K562 (cell line): ENCODE measurements at regions not wholly inside any gene's neighbourhood (a gene's known extent, or its start where the extent isn't known, plus 50 kb on each side); places are given as distances from the start of the nearest gene placed in this dataset.

Experiments used
- ATAC-seq: fragments of 200-7000 bp; cut with Tn5 transposase; 3 replicates; pipeline ENCODE4 v1.9.1; 2020; ENCODE audit warnings: moderate library complexity
- BruUV-seq: library from RNA; stranded (reverse); fragments of 400-500 nt; replicated peaks from 2 replicates; lab custom pipeline; 2021; lab: Mats Ljungman, UMichigan
- CTCF ChIA-PET: fragments of 300-600 bp; formaldehyde crosslinking; extraction: SDS; loops from one replicate; lab custom pipeline; 2021; ENCODE audit warnings: low intra/inter-chr PET ratio; lab: Yijun Ruan, JAX
- POLR2A ChIA-PET: fragments of 300-600, 350-650 bp; sonication (Branson Sonifier 250); formaldehyde crosslinking; extraction: SDS; loops from one replicate; lab custom pipeline; 2021; ENCODE audit warnings: antibody characterized with exemption, inconsistent platforms; lab: Yijun Ruan, JAX
- DNase-seq, 4 experiments: peaks; one replicate each; pipeline versions ENCODE4 v3.0.0 to v3.0.0-alpha.2; 2011 to 2018; ENCODE audit warnings: low spot score in 3 of 4, mixed read lengths in 3 of 4; ENCODE audit errors: extremely low read depth in 1 of 4
- FAIRE-seq: peaks from 2 replicates; lab custom pipeline; 2011; peaks lifted over from hg19 to GRCh38; lab: Jason Lieb, UNC
- H2AFZ ChIP-seq: 2 replicates; pipeline ENCODE4 v1.6.0; 2011; ENCODE audit warnings: low read depth, low read length, control low read depth, inconsistent platforms
- H3K27ac ChIP-seq: fragments of 200-600 bp; 3 replicates; pipeline ENCODE4 v1.8.0; 2011; ENCODE audit warnings: low read depth, mild to moderate bottlenecking, control low read depth, inconsistent platforms, low read length, moderate library complexity, mixed read lengths; ENCODE audit errors: extremely low read depth
- H3K27me3 ChIP-seq, 2 experiments: fragments of 300-600 bp in 1 of 2; 2 replicates in 1 of 2; 3 replicates in 1 of 2; pipeline versions ENCODE4 v1.6.0 to v1.8.0; 2011; ENCODE audit warnings: inconsistent platforms in 2 of 2, low read length in 2 of 2, mild to moderate bottlenecking in 1 of 2, mixed read lengths in 1 of 2, moderate library complexity in 1 of 2; ENCODE audit not compliant: control insufficient read depth in 2 of 2, insufficient read depth in 2 of 2
- H3K36me3 ChIP-seq: fragments of 300-600 bp; 3 replicates; pipeline ENCODE4 v1.8.0; 2011; ENCODE audit warnings: mild to moderate bottlenecking, low read length, inconsistent platforms; ENCODE audit not compliant: control insufficient read depth, insufficient read depth
- H3K4me1 ChIP-seq, 2 experiments: fragments of 200-600 bp in 1 of 2; replicated peaks in 1 of 2; 2 replicates in 1 of 2; 3 replicates in 1 of 2; pipeline versions ENCODE4 v1.5.1 to v1.8.0; 2011; ENCODE audit warnings: inconsistent platforms in 2 of 2, low read length in 2 of 2, mild to moderate bottlenecking in 1 of 2, mixed read lengths in 1 of 2, moderate library complexity in 1 of 2; ENCODE audit not compliant: control insufficient read depth in 2 of 2, insufficient read depth in 2 of 2
- H3K4me2 ChIP-seq: 2 replicates; pipeline ENCODE4 v1.6.1; 2011; ENCODE audit warnings: low read length, control low read depth, inconsistent platforms, mixed read lengths; ENCODE audit not compliant: insufficient read depth
- H3K4me3 ChIP-seq: fragments of 200-600 bp; sonication (generic), shearing (Covaris generic); 2 replicates; pipeline ENCODE4 v1.5.1; 2016; ENCODE audit warnings: control low read depth, inconsistent platforms
- H3K79me2 ChIP-seq: fragments of 200-600 bp; 3 replicates; pipeline ENCODE4 v1.8.0; 2011; ENCODE audit warnings: low read length, inconsistent platforms; ENCODE audit not compliant: control insufficient read depth, insufficient read depth
- H3K9ac ChIP-seq, 2 experiments: 2 replicates each; pipeline versions ENCODE4 v1.6.0 to v1.6.1; 2011; ENCODE audit warnings: low read depth in 2 of 2, low read length in 2 of 2, control low read depth in 1 of 2, inconsistent platforms in 1 of 2, mild to moderate bottlenecking in 1 of 2, mixed read lengths in 1 of 2; ENCODE audit not compliant: insufficient read depth in 1 of 2
- H3K9me1 ChIP-seq: one replicate; pipeline ENCODE4 v1.6.0; 2011; ENCODE audit warnings: inconsistent platforms, mild to moderate bottlenecking, low read length, moderate library complexity; ENCODE audit not compliant: control insufficient read depth, insufficient read depth
- H3K9me3 ChIP-seq: replicated peaks from 2 replicates; pipeline ENCODE4 v1.5.1; 2011; ENCODE audit warnings: low read depth, low read length, inconsistent platforms; ENCODE audit not compliant: control insufficient read depth, insufficient read depth
- H4K20me1 ChIP-seq: replicated peaks from 2 replicates; pipeline ENCODE4 v1.6.1; 2011; ENCODE audit warnings: low read length, inconsistent platforms, mixed read lengths; ENCODE audit not compliant: control insufficient read depth, insufficient read depth
- CCAR2 ChIP-seq: fragments of 200-400 bp; formaldehyde crosslinking; IDR thresholded peaks from 2 replicates; pipeline ENCODE4 v1.6.1; 2017; ENCODE audit warnings: mild to moderate bottlenecking, low read depth, low read length
- CREM ChIP-seq: IDR thresholded peaks from 2 replicates; pipeline ENCODE4 v1.6.1; 2014; ENCODE audit warnings: antibody characterized with exemption, low read depth
- ELF2 ChIP-seq: fragments of 250-450 bp; sonication (Bioruptor Pico); IDR thresholded peaks from 2 replicates; pipeline ENCODE4 v1.5.0; 2021; ENCODE audit warnings: mild to moderate bottlenecking
- JUND ChIP-seq, 2 experiments: IDR thresholded peaks; 2 replicates in 1 of 2; 3 replicates in 1 of 2; pipeline ENCODE4 v1.6.1; 2011; ENCODE audit warnings: borderline replicate concordance in 2 of 2, low read depth in 2 of 2, low read length in 2 of 2, improper control_type of control experiment in 1 of 2, missing biosample characterization in 1 of 2, missing genetic modification characterization in 1 of 2, missing genetic modification reagents in 1 of 2
- LCOR ChIP-seq: sonication (generic); formaldehyde crosslinking; IDR thresholded peaks from 2 replicates; pipeline ENCODE4 v1.8.0; 2022; ENCODE audit warnings: mild to moderate bottlenecking, missing genetic modification reagents
- NCOA2 ChIP-seq, 2 experiments: fragments of 450-650 bp; IDR thresholded peaks; 2 replicates each; pipeline ENCODE4 v1.6.1; 2018; ENCODE audit warnings: mild to moderate bottlenecking in 2 of 2, moderate library complexity in 1 of 2; ENCODE audit not compliant: partially characterized antibody in 2 of 2
- NKRF ChIP-seq: fragments of 450-650 bp; IDR thresholded peaks from 2 replicates; pipeline ENCODE4 v1.6.1; 2016; ENCODE audit warnings: borderline replicate concordance
- POLR2G ChIP-seq: fragments of 200-400 bp; formaldehyde crosslinking; IDR thresholded peaks from 2 replicates; pipeline ENCODE4 v1.6.1; 2017; ENCODE audit warnings: low read depth, mild to moderate bottlenecking, antibody characterized with exemption, low read length, moderate library complexity
- SMAD1 ChIP-seq: fragments of 150-350 bp; IDR thresholded peaks from 2 replicates; pipeline ENCODE4 v1.6.1; 2014; ENCODE audit warnings: low read length, low read depth; ENCODE audit not compliant: partially characterized antibody
- SMARCA4 ChIP-seq: fragments of 450-650 bp; IDR thresholded peaks from 2 replicates; pipeline ENCODE4 v1.6.1; 2016
- TAF1 ChIP-seq: IDR thresholded peaks from 2 replicates; pipeline ENCODE4 v1.6.1; 2011; ENCODE audit warnings: mild to moderate bottlenecking, low read length, moderate library complexity; ENCODE audit not compliant: insufficient read depth, control insufficient read depth, severe bottlenecking; ENCODE audit errors: extremely low read depth
- ZFP36 ChIP-seq: fragments of 150-350 bp; IDR thresholded peaks from 2 replicates; pipeline ENCODE4 v1.6.1; 2018; ENCODE audit warnings: low read length, low read depth; ENCODE audit not compliant: partially characterized antibody
- ZNF146 ChIP-seq: IDR thresholded peaks from one replicate; pipeline ENCODE4 v1.6.1; 2018; ENCODE audit warnings: missing compliant biosample characterization; ENCODE audit not compliant: unreplicated experiment
- ZNF253 ChIP-seq: fragments of 250-450 bp; sonication (Bioruptor Pico); conservative IDR thresholded peaks from 2 replicates; pipeline ENCODE4 v1.6.1; 2021; ENCODE audit warnings: mild to moderate bottlenecking
- ZNF764 ChIP-seq: fragments of 250-450 bp; sonication (Bioruptor Pico); IDR thresholded peaks from 2 replicates; pipeline ENCODE4 v1.4.0; 2020; ENCODE audit warnings: low read depth, mild to moderate bottlenecking, moderate library complexity
- WGBS: fragments of 100-300 bp; shearing (Covaris generic); methylation state at CpG from one replicate; pipeline ENCODE4 v1.1.6; 2016; ENCODE audit warnings: low coverage, mixed read lengths; ENCODE audit not compliant: insufficient coverage; ENCODE audit errors: missing lambda C conversion rate; 5-methylcytosine and 5-hydroxymethylcytosine counted together
- in situ Hi-C: fragments of 300-500 bp; cut with MboI; formaldehyde crosslinking; loops from 4 replicates; pipeline ENCODE4 v1.15.0; 2018; ENCODE audit warnings: inconsistent platforms, mixed read lengths
- intact Hi-C: fragments of 100-400 bp; cut with micrococcal nuclease; formaldehyde crosslinking; loops from 2 replicates; pipeline ENCODE4 v1.14.2; 2022
- TF ChIP-seq, protein P1 (sequence below): fragments of 250-450 bp; sonication (Bioruptor Pico); IDR thresholded peaks from 2 replicates; pipeline ENCODE4 v1.5.0; 2020; ENCODE audit warnings: mild to moderate bottlenecking

- TF ChIP-seq JUND (IDR thresholded peaks at IDR 0.05; ENCODE audit: borderline replicate concordance, low read depth, low read length) (peak; percentile 65; the same call in 1 of the 2 replicates), JUND (tag; IDR thresholded peaks at IDR 0.05; ENCODE audit: borderline replicate concordance, low read depth, low read length) (peak; percentile 72; the same call in 1 of the 3 replicates), SMAD1 (no peak), CREM (0 out of 2 replicates have a peak, but pooled peaks have one; percentile 7), CCAR2 (no peak), SMARCA4 (peak; percentile 28; the same call in 1 of the 2 replicates)
- TF ChIP-seq, protein P1, sequence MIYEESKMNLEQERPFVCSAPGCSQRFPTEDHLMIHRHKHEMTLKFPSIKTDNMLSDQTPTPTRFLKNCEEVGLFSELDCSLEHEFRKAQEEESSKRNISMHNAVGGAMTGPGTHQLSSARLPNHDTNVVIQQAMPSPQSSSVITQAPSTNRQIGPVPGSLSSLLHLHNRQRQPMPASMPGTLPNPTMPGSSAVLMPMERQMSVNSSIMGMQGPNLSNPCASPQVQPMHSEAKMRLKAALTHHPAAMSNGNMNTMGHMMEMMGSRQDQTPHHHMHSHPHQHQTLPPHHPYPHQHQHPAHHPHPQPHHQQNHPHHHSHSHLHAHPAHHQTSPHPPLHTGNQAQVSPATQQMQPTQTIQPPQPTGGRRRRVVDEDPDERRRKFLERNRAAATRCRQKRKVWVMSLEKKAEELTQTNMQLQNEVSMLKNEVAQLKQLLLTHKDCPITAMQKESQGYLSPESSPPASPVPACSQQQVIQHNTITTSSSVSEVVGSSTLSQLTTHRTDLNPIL = no peak
These were observed 89.6 kb downstream of the ACAA2 start (continued) for GRCh38 chr18:49723648-49724180.

GRCh38 chr18:49722477-49722876, 90.9 kb downstream of the ACAA2 start:
- ChIA-PET CTCF (no interaction called here), POLR2A (no interaction called here)
- Histone ChIP-seq H3K9me3 (no peaks in the 10 kb centered on the region), H3K9ac (no peak overlapping the region), H3K36me3 (no peaks in the 10 kb centered on the region), H3K4me2 (no peak overlapping the region), H3K79me2 (no peaks in the 10 kb centered on the region), H3K9me1 (no peaks in the 10 kb centered on the region), H3K4me1 (peaks cover 0 to 10% of the 10 kb centered on the region in 2 experiments; a peak in 4 of 5 replicates), H4K20me1 (no peaks in the 10 kb centered on the region), H3K27ac (no peak overlapping the region), H2AFZ (no peak overlapping the region), H3K27me3 (no peaks in the 10 kb centered on the region; a peak in 2 of 5 replicates), H3K4me3 (no peak overlapping the region)
- FAIRE-seq (no peak), DNase-seq (no peak), ATAC-seq (no peak)
- WGBS = 0% methylated on average over 4 of the region's 4 CpGs
- in situ Hi-C loops (no loop called here), intact Hi-C loops (loop anchor here (10.0 kb wide), 1 partner anchor 158 kb away; the partner anchor contains the start of gene LIPG)
- no TSS peak for BruUV-seq
- TF ChIP-seq NCOA2 (IDR thresholded peaks at IDR 0.05; ENCODE audit: partially characterized antibody in 2 of 2) (no peak), ZNF146 (CRISPR knock-in tag) (no peak), TAF1 (no peak), LCOR (CRISPR knock-in tag) (no peak), NKRF (no peak), ZFP36 (no peak), ELF2 (CRISPR knock-in tag) (no peak), ZNF764 (CRISPR knock-in tag) (no peak), POLR2G (no peak), ZNF253 (CRISPR knock-in tag) (no peak)
